T-helper 2 cell treated with Interferon-gamma antibody and Interleukin-4, amounts not matched to agents 100 ng/mL and 5 ng/mL, for 36 hours (primary cell): ENCODE measurements at regions not wholly inside any gene's neighbourhood (a gene's known extent, or its start where the extent isn't known, plus 50 kb on each side); places are given as distances from the start of the nearest gene placed in this dataset.
"Not testable (repeated sequence)": the region's sequence is repeated elsewhere in the genome, so short reads cannot be mapped to it uniquely, and the experiment has no call there.

Experiments
- intact Hi-C: fragments of 100-400 bp; cut with micrococcal nuclease; formaldehyde crosslinking; loops from one replicate; pipeline ENCODE4 v1.15.1; 2023

GRCh38 chr18:11468617-11469016 lies 140.8 kb upstream of the SLC35G4 start:
- intact Hi-C loops, result no loop called here

GRCh38 chr18:11468120-11468519 lies 141.3 kb upstream of the SLC35G4 start:
- intact Hi-C loops, result no loop called here

- intact Hi-C loops, result no loop called here
These were observed 141.8 kb upstream of the SLC35G4 start for GRCh38 chr18:11467611-11468010.

DNA sequence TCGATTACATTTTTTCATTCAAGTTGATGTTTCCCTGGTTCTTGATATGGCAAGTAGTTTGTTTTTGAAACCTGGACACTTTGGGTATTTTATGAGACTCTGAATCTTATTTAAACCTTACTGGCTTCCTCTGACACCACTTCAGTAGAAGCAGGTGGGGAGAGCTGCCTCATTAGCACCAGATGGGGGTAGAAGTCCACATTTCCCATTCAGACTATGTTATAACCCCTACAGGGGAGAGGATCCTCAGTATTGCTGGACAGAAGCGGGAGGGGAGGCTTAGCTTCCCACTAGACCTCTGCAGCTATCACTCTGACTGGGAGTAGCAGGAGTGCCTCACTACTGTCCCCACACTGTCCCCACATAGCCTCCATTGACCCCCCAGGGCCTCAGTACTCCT lies 145.3 kb upstream of the SLC35G4 start:
- intact Hi-C loops, result no loop called here

DNA sequence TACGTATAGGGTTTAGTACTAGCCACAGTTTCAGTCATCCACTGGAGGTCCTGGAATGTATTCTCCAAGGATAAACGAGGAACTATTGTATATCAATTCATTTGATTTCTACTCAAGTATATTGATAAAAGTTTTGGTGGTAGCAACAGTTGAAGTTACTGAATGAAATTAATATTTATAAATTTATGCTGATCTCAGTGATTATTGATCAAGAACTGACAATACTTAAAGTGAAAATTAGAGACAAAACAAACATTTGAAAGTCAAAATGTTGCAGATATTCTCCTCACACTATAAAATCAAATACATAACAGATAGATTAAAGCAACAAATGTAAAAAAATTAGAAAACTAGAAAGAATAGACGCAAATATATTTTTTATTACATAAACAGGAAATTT lies 150.9 kb upstream of the SLC35G4 start:
- intact Hi-C loops, result no loop called here

DNA sequence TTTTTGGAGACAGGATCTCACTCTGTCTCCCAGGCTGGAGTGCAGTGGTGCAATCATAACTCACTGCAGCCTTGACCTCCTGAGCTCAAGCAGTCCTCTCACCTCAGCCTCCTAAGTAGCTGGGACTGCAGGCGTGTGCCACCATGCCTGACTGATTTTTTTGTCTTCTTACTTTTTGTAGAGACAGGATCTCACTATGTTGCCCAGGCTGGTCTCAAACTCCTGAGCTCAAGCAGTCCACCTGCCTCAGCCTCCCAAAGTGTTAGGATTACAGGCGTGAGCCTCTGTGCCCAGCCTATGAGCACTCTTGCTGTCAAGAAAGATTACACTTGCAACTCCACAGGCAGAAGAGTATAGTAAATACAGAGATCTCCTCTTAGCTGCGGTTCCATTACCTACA lies 151.5 kb upstream of the SLC35G4 start:
- intact Hi-C loops, result not testable (repeated sequence)

DNA sequence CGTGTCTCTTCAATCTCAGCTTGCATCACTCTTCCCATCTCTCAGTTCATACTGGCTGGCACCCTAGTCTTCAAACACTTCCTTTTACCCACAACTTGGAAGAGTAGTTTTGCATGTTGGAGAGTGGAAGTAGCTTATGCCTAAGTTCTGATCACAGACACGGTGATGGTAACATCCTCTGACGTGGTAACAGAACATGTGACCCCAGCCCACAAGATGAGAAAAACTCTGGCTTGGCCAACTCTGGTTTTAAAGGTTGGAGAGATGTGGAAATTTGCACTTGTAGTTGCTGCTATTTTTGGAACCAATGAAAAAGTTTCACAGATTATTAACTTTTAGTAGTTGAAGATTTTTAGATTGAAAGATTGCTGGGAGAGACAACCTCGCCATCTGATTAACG lies 155.4 kb upstream of the SLC35G4 start:
- intact Hi-C loops, result no loop called here

DNA sequence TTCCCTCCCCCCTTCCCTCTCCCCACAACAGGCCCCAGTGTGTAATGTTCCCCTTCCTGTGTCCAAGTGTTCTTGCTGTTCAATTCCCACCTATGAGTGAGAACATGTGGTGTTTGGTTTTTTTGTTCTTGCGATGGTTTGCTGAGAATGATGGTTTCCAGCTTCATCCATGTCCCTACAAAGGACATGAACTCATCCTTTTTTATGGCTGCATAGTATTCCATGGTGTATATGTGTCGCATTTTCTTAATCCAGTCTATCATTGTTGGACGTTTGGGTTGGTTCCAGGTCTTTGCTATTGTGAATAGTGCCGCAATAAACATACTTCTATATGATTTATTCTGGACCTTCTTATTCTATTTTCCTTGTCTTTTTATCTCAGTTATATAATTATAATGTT lies 165.2 kb upstream of the SLC35G4 start:
- intact Hi-C loops, result not testable (repeated sequence)

GRCh38 chr18:11437046-11437445 lies 172.3 kb upstream of the SLC35G4 start:
- intact Hi-C loops, result no loop called here

- intact Hi-C loops, result no loop called here
These were observed 177.0 kb upstream of the SLC35G4 start for GRCh38 chr18:11432360-11432811.

- intact Hi-C loops, result no loop called here
These were observed 179.5 kb upstream of the SLC35G4 start for GRCh38 chr18:11429876-11430275.

DNA sequence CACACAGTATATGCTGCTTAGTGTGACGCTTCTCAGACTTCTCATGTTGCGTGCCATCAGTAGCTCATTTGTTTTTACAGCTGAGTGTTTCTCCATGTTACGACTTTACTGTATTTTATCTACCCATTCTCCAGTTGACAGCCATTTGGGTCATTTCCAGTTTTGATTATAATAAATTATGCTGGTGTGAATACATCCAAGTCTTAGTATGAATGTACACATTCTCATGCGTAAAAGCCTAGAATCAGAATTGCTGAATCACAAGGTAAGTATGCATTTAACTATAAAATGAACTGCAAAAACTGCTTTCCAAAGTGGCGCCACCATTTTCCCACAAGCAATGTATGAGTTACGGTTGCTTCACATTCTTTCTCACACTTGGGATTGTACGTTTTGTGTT lies 184.2 kb upstream of the SLC35G4 start:
- intact Hi-C loops, result no loop called here

- intact Hi-C loops, result no loop called here
These were observed 190.1 kb upstream of the SLC35G4 start for GRCh38 chr18:11419338-11419737.

DNA sequence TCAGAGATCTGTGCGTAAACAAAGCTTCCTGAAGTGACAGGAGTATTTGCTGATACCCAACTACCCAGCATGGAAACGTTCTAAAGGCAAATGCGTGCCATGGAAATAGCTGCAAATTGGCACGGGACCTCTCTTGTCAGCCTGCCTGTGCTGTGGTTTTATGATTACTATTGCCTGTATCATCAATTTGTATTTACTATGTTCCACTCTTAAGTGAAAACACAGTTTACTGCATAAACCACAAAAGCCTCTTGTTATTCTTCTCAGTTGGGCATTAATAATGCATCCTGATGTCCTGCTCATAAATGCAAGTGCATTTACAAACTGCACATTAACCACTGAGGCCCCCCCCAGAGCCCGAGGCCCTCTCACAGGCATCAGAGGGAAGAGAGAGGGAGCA lies 196.6 kb upstream of the SLC35G4 start:
- intact Hi-C loops, result no loop called here

DNA sequence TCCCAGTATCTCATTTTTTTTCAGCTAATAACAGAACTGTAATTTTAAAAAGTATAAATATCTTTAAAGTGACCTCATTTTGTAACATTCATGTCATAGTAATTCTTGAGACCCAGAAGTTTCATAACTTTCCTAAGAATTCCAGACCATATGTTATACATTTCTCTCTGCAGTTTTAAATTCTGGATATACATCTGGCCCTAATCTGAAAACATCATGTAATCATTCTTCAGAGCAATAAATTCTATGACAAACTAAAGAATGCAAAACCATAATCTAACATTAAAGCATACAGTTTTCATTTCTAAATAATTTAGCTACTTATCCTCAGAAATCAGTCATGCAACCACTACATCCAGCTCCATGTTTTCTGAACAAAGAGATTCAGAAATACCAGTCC lies 198.3 kb upstream of the SLC35G4 start:
- intact Hi-C loops, result no loop called here

- intact Hi-C loops, result no loop called here
These were observed 200.8 kb upstream of the SLC35G4 start for GRCh38 chr18:11408555-11409065.

DNA sequence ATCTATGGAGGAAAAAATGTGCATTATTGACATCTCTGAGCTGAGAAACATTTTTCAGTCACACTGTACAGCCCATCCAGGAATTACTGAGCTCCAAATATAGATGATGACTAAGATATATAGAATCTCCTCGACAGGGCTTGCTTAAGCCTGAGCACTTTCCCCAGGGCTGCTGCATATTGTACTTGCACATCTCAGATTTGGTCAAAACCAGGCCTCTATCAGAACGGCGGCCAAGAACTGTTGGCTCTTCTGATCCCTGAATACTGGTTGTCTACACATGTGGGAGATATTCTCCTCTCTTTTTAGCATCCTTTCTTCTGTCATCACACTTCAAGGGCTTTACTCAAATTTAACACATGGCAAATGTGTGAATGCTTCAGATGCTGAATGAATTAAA lies 201.5 kb upstream of the SLC35G4 start:
- intact Hi-C loops, result no loop called here

DNA sequence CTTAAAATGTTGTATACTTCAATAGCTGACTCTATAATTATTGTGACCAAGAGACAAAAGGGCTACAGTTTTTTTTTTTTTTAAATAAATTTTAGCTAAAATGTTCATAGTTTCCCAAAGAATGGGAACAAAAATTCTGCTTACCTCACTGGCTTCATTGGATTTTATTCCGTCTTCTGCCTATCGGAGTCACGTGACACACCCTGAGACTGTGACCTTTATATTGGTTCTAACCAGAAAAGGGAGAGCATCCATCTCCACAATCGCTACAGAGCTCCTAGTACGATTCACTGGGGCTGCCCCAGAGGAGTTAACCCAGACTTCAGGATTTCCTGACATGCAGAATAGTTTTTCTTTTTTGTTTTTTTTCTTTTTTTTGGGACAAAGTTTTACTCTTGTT lies 203.6 kb upstream of the SLC35G4 start:
- intact Hi-C loops, result no loop called here

DNA sequence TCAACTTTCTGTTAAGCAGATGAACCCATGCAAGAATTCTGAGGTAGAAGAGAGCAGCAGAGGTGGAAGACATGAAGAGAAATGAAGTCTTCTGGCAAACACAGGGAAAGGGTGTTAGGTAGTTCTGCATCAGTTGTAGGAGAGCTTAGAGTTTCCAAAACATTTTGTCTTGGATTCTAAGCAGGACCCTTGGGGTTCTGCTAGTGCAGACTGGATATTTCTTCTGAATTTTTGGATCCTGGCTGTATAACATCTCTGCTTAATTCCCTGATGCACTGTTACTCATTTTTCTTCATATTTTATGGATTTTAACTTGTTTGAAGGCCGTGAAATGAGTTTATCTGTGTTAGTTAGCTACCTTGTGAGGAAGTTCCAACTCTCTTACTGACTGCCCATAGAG lies 208.7 kb upstream of the SLC35G4 start:
- intact Hi-C loops, result no loop called here

GRCh38 chr18:11398625-11399024 lies 210.8 kb upstream of the SLC35G4 start:
- intact Hi-C loops, result no loop called here

DNA sequence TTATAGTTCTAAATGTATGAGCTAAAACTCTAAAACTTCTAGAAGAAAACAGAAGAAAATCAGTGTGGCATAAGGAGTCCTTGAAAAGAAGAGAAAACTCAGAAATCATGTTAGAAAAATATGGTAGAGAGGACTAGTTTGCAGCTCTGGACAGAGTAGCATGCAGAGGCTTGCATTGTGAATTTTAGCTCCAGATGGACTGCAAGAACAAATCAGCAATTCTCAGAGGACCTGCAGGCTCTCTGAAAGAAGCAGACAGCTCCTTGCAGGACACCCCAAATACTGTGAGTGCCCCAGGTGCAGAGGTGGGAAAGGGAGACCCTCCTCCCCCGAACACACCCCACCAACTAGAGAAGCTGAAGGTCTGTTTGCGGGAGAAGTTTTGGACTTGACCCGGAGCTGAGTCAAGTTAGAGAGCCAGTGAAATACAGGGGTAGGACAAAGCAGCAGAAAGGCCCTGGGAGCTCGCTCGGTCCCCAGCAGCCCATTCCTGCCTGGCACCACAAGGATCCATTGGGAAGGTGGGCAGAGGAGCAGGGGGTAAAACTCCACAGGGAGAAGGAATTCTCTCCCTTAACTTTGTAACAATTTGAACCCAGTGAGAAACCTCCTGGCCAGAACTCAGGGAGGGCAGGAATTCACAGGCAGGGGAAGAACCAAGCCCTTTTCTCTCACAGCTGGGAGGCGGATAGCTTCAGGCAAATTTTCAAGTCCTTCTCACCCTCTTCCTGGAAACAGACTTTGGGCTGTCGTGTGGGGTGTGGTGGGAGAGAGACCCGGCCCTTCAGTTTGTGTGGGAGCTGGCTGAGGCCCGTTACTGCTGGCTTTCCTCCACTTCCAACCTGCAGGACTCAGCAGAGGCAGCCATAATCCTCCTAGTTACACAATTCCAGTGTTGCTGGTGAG lies 216.2 kb upstream of the SLC35G4 start:
- intact Hi-C loops, result no loop called here

GRCh38 chr18:11392292-11392691 lies 217.1 kb upstream of the SLC35G4 start:
- intact Hi-C loops, result no loop called here

GRCh38 chr18:11391661-11392060 lies 217.7 kb upstream of the SLC35G4 start:
- intact Hi-C loops, result no loop called here
